SIG-M5 treated with dmso at 0.1 percent for 504 hours (cell line): ENCODE measurements at regions not wholly inside any gene's neighbourhood (a gene's known extent, or its start where the extent isn't known, plus 50 kb on each side); places are given as distances from the start of the nearest gene placed in this dataset.
A peak's percentile ranks its signal among the peaks of the same experiment; 100 is the strongest.
"Not testable (repeated sequence)": the region's sequence is repeated elsewhere in the genome, so short reads cannot be mapped to it uniquely, and the experiment has no call there.

Source experiments
- DNase-seq: peaks from one replicate; lab custom pipeline; 2025; ENCODE audit not compliant: unreplicated experiment; lab: John Stamatoyannopoulos, UW

DNA sequence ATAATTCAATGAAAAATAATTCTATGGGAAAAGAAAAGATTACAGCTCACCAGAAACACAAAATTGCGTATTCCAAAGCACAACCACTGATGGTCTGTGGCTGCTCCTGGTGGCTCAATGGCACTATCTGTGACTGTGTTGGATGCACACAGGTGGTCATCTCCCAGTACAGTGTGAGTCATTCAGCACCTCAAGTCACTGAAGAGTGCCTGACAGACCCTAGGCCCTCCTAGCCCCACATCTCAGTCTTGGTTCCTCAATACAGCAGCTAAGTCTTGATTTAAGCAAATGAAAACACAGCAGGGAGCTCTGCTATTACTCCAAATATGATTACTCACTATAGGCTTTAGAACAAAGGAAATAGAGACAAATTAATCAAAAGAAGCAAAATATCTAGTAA is 233.4 kb upstream of the FRG1 start:
- DNase-seq, result not testable (repeated sequence)

DNA sequence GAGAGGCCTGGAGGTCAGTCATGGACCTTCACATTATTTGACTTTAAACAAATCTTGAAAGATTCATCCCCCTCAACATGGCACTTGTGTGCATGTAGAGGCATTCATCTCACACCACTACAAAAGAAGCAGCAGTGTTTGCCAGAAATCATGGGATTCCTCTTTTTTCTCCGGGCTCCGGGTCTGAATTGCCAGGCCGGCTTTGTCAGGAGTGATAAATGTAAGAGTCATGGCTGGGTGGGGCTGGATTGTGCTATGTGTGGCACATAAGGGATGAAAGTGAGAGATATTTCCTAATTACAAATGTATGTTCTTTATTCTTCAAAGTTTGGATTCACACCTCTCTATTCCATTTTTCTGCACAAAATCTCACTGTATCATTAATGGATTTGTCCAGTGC is 228.7 kb upstream of the FRG1 start:
- DNase-seq, result not testable (repeated sequence)

- DNase-seq, result not testable (repeated sequence)
Measured at GRCh38 chr4:189721016-189721993, 219.4 kb upstream of the FRG1 start.

GRCh38 chr4:189722324-189723003 is 218.2 kb upstream of the FRG1 start:
- DNase-seq, result not testable (repeated sequence)

DNA sequence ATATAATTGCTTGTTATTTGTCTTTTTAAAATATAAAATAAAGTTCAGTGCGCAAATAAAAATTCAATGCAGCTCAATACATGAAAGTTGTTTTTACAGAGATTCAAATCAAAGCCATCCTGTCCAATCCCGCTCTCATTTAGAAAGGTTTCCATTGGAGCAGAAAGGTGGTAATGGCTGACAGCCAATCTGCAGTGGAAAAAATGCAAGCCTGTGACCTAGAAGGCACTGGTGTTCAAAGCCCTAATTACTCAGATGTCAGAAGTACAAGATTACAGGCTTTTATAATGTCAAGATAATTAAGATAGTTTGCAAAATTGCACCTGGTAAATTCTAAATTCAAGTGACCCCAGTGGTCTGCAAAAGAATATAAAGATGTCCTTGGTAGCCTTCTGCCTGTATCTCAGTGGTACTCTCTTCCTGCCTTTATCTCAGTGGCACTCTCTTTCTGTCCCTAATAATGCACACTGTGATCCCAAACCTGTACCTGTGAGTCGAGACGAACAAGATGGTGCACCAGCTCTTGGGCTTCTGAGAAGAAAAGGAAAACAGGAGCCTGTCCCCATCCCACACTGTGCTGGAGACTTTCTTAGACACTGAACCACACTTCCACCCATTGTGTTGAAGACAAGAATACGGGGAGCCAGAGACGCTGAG is 212.6 kb upstream of the FRG1 start:
- DNase-seq, result not testable (repeated sequence)

- DNase-seq, result not testable (repeated sequence)
Measured at GRCh38 chr4:189731989-189732388, 208.7 kb upstream of the FRG1 start.

DNA sequence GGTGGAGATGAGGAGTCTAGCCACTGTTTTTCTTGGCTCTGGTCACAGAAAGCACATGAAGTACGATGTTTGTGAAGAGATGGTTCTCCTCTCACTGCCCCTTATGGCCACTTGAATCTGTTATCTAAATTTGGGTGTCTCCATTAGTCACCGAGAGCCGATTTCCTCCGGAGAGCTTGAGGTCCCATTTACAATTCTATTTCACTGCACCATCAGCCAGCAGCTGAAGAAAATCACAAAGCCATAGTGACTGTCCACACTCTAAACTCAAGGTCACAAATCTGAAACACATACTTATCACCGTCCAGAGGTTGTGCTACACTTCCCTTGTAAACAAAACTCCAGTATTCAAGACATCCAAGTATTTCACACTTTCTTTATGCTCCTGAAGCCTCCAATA is 207.2 kb upstream of the FRG1 start:
- DNase-seq, result not testable (repeated sequence)

- not testable (repeated sequence) for DNase-seq
Measured at GRCh38 chr4:189734648-189735267, 205.9 kb upstream of the FRG1 start.

GRCh38 chr4:189736656-189737055 is 204.0 kb upstream of the FRG1 start:
- DNase-seq, result not testable (repeated sequence)

DNA sequence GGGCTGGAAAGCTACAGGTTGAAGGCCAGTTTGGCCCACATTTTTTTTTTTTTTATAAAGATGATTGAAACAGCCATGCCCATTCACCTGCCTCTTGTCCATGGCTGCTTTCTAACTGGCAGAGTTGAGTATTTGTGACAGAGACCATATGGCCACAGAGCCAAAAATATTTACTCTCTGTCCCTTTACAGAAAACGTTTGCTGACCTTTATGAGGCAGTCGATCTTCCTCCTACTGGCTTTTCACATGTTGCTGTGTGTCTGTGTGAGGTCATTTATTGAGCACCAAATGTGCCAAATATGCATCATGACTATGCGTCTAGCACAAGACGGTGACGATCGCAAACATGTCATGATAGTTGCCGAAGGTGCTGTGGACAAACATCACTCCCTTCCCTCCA is 200.6 kb upstream of the FRG1 start:
- not testable (repeated sequence) for DNase-seq

DNA sequence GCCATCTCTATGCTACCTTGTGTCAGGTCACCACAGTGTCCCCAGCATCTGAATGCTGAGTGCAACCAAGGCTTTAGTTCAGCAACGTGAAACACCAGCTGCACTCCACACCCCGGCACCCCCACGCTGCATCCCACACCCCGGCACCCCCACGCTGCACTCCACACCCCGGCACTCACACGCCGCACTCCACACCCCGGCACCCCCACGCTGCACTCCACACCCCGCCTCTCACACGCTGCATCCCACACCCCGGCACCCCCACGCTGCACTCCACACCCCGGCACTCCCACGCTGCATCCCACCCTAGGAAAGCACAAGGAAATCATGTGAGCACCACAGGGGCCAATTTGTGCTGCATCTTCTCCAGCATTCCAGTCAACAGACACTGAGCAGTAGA is 199.8 kb upstream of the FRG1 start:
- DNase-seq, result no peak

- not testable (repeated sequence) for DNase-seq
Measured at GRCh38 chr4:189753092-189753491, 187.6 kb upstream of the FRG1 start.

- no peak for DNase-seq
Measured at GRCh38 chr4:189763583-189763982, 177.1 kb upstream of the FRG1 start.

- no peak for DNase-seq
Measured at GRCh38 chr4:189765301-189765700, 175.4 kb upstream of the FRG1 start.

DNA sequence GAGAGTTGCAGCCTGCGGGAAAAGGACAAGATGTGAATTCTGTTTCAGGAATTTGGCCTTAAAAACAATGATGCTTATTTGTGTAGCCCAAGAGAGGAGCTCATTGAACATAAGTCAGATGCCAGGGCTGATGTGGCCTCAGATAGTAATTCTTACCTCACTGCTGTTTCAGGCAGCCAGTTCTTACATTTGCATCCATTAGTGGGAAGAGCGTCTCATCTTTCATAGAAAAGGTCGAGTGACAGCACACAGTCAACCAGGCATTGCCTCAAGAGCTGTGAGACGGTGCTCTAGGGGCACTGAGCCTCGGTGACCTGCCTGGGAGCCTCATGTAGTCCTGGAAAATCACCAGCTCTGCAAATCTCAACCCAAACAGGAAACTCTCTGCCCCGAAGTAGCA is 174.9 kb upstream of the FRG1 start:
- no peak for DNase-seq

DNA sequence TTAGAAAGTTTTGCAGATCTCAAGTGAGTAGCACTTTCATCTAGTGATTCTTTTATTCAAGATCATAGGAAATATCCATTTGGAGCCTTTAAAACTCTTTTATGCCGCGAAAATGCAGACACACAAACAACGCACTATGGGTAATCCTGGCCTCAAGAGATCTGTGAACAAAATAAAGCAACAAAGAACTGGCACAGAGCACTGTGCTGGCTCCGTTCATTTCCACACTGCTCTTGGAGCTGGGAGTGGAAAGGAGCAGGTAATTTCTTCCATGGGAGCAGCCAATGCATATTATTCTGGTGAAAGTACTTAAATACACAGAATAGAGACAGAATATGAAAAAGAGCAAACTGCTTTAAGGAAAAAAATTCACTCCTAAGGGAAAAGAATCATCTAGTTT is 172.7 kb upstream of the FRG1 start:
- DNase-seq, result no peak

GRCh38 chr4:189769131-189769530 is 171.5 kb upstream of the FRG1 start:
- DNase-seq, result no peak

GRCh38 chr4:189771696-189772361 is 168.8 kb upstream of the FRG1 start:
- DNase-seq, result peak; percentile 2

- DNase-seq, result no peak
Measured at GRCh38 chr4:189773909-189774308, 166.8 kb upstream of the FRG1 start.

DNA sequence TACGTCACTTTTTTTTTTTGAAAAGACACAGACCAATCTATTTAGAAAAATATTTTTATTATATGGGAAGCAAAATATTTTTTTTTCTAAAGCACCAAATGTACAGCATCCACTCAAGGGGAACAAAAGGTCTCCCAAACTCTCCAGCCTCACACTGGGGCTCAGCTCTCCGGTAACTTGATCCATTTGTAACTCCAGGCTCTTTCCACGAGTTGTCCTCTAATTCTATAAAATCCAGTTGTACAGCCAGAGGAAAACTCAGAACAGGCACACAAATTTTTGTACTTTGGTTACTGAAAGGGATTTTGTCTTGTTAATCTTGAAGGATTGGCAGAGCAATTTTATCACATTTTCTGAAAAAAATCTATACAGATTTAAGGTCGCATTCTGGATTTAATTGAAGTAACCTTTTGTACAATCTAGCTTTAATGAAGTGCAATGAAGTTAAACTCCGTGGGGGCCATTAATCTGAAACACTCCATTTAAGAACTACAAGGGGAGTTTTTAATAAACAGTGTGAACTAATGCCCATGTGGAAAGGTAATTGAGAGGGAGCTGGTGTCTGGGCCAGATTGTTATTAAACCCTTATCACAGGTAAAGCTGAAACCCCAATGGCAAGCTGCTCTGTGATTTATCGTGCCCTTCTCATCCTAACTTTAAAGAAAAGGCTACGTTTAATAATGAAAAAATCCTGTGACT is 161.2 kb upstream of the FRG1 start:
- no peak for DNase-seq
